ENCODE measurements at regions not wholly inside any gene's neighbourhood (a gene's known extent, or its start where the extent isn't known, plus 50 kb on each side); places are given as distances from the start of the nearest gene placed in this dataset.
A peak's percentile ranks its signal among the peaks of the same experiment; 100 is the strongest.

DNA sequence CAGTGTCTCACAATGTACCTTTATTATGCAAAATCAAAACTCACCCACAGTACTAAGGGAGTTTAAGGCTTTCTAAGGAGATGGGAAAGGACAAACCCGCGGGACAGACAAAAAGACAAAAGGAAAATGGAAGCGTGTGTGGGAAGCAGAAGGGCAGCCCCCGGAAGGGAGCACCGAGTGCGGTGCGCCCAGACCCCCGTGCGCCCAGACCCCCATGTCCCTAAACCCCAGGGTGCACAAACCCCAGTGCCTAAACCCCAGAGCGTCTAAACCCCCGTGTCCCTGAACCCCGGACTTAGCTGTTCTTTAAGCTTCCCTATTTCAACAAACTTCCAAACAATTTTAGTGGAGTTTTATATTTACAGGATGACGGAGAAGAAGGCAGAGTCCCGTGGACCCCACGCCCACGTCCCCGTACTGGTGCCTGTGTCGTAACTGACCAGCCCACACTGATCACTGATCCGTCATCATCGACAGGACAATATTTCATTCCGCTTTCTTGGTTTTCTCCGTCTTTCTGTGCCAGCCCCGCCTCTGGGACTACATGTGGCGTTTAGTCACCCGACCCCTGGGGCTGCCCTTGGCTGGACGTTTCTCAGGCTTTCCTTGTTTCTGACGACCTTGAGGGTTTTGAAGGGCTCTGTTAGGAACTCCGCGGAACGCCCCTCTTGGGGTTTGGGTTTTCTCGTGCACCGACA lies 76.9 kb downstream of the RTP5 start:
- Mint-ChIP-seq H3K27me3 (no peaks in the 10 kb centered on the region), H3K4me1 (ENCODE audit: low read depth in 2 of 2) (peaks cover 6 to 11% of the 10 kb centered on the region in 2 donors), H3K4me3 (no peak overlapping the region), H3K9me3 (no peaks in the 10 kb centered on the region), H3K36me3 (ENCODE audit: insufficient read depth) (peaks cover 2% of the 10 kb centered on the region), H3K27ac (peak overlapping the region in 1 of 2 donors; percentile 9)
- ATAC-seq (replicated peaks): no peak
- no peak for DNase-seq

DNA sequence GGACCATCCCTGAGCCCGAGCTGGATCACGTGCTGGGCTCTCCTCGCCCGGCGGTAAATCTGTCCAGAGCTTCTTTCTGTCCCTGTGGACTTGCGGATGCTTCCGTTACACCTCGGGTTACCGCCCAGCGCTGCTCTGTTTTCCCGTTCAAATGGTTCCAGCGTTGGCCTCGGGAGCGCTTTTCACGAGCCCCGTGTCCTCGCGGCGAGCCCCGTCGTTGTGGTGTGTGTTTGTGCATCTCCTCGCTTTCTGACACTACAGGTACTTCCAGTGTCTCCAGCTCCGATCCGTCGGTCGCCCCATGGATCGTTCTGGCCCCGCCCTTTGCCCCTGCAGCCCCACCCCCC lies 77.4 kb downstream of the RTP5 start:
- no peaks in the 10 kb centered on the region for H3K9me3 Mint-ChIP-seq
- H3K27me3 Mint-ChIP-seq: no peaks in the 10 kb centered on the region
- H3K27ac Mint-ChIP-seq: no peak overlapping the region
- no peak for ATAC-seq (replicated peaks)
- H3K4me1 Mint-ChIP-seq (ENCODE audit: low read depth in 2 of 2): peaks cover 6 to 11% of the 10 kb centered on the region in 2 donors
- peaks cover 2% of the 10 kb centered on the region for H3K36me3 Mint-ChIP-seq (ENCODE audit: insufficient read depth)
- DNase-seq: no peak
- no peak overlapping the region for H3K4me3 Mint-ChIP-seq

DNA sequence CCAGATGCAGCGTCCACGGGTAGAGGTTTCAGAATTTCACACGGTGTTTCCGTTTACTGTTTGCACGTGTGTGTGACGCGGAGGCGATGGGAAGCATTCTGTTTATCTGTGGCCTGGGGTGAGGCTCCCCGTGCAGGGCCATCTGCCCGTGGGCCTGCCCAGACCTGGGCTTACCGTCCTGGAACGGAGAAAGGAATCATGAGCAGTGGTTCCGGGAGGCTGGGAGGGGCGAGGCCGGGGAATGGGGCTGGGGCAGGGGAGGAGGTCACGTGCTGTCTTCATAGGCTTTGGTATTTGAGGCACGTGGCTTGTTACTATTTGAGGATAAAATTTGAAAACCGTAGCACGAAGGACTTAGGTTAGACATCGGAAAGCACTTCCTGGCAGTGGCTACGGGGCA lies 77.9 kb downstream of the RTP5 start:
- no peaks in the 10 kb centered on the region for H3K9me3 Mint-ChIP-seq

DNA sequence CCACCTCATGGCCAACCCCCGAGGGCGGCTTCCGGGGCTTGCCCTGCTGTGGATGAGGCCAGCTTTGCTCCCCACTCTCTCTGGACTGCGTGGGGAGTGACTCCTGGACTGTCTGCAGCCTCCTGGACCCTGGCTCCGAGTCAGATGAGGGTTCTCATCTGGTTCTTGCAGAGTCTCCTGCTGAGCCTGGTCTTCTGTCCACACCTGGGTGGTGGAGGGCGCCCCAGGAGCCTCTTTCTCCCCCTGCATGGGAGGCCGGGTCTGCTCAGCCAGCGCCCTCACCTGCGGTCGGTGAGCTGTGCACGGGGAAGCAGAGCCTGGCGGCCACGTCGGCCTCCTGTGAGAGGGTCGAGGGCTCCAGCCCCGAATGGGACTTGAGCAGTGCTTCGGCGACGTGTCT lies 78.3 kb downstream of the RTP5 start:
- H3K27ac Mint-ChIP-seq: no peak overlapping the region

More for the DNA sequence above, 77.9 kb downstream of the RTP5 start:
- Mint-ChIP-seq H3K4me3 (no peak overlapping the region), H3K4me1 (ENCODE audit: low read depth in 2 of 2) (peaks cover 6 to 9% of the 10 kb centered on the region in 2 donors), H3K27me3 (no peaks in the 10 kb centered on the region), H3K27ac (no peak overlapping the region), H3K36me3 (ENCODE audit: insufficient read depth) (peaks cover 2% of the 10 kb centered on the region)
- no peak for DNase-seq
- no peak for ATAC-seq (replicated peaks)

DNA sequence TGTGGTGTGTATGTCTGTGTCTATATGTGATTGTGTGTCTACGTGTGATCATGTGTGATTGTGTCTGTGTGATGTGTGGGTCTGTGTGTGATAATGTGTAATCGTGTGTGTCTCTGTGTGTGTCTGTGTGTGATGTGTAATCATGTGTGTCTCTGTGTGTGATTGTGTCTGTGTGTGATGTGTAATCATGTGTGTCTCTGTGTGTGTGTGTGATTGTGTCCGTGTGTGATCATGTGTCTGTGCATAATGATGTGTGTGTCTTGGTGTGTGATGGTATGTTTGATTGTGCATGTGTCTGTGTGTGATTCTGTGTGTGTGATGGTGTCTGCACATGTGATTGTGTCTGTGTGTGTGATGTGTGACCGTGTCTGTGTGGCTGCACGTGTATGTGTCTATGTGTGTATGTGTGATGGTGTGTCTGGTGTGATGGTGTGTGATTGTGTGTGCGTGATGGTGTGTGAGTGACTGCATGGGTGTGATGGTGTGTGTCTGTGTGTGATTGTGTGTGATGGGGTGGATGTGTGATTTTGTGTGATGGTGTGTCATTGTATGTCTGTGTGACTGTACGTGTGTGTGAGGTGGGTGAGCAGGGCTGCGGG lies 78.9 kb downstream of the RTP5 start:
- Mint-ChIP-seq H3K27ac (no peak overlapping the region), H3K27me3 (no peaks in the 10 kb centered on the region), H3K36me3 (ENCODE audit: insufficient read depth) (peaks cover 2% of the 10 kb centered on the region), H3K4me3 (no peak overlapping the region), H3K4me1 (ENCODE audit: low read depth in 2 of 2) (peaks cover 6 to 9% of the 10 kb centered on the region in 2 donors), H3K9me3 (no peaks in the 10 kb centered on the region)
- ATAC-seq (replicated peaks) (no peak), DNase-seq (no peak)

More for the DNA sequence above, 78.3 kb downstream of the RTP5 start:
- H3K9me3 Mint-ChIP-seq: no peaks in the 10 kb centered on the region
- H3K27me3 Mint-ChIP-seq: no peaks in the 10 kb centered on the region
- ATAC-seq (replicated peaks) (no peak), DNase-seq (no peak)
- peaks cover 2% of the 10 kb centered on the region for H3K36me3 Mint-ChIP-seq (ENCODE audit: insufficient read depth)
- peaks cover 6 to 9% of the 10 kb centered on the region in 2 donors for H3K4me1 Mint-ChIP-seq (ENCODE audit: low read depth in 2 of 2)
- no peak overlapping the region for H3K4me3 Mint-ChIP-seq

DNA sequence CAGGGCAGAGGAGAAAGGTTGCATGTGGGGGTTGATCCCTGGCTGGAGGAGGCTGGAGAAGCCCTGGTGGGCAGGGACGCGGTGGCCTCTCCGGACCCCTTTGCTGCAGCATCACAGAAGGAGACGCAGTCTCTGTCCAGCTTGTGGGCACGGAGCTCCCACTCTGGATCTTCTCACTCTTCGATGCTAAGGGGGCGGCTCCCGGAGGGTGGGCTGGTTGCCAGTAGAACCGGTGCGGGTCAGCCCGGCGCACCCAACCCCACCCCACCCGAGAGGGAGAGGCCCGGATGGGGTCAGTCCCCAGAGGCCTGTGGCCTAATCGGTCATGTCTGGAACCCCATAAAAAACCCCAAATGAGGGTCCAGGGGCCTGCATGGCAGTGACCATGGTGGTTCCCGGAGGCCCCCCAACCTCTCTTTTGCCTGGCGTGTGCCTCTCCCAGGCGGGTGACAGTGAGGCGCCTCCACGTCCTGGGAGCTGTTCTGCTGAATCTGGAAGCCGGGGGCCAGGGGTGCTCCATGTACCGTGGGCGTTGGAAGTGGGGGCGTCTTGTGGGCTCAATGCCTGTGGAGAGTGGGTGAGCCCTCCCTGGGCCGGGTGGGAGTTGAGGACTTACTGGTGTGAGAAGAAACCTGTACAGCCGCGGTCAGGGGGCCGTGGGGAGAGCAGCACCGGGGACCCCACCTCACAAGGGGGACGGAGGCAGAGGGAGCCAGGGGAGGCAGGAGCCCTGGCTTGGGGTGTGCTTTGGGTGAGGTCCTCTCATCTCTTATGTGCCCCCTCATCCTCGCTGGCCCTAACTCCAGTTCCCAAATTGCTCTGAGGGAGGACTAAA lies 79.6 kb downstream of the RTP5 start:
- Mint-ChIP-seq H3K27me3 (no peaks in the 10 kb centered on the region), H3K9me3 (no peaks in the 10 kb centered on the region), H3K27ac (no peak overlapping the region), H3K4me3 (no peak overlapping the region), H3K4me1 (ENCODE audit: low read depth in 2 of 2) (peaks cover 6 to 9% of the 10 kb centered on the region in 2 donors), H3K36me3 (ENCODE audit: insufficient read depth) (peaks cover 2% of the 10 kb centered on the region)
- ATAC-seq (replicated peaks) (no peak), DNase-seq (no peak)

DNA sequence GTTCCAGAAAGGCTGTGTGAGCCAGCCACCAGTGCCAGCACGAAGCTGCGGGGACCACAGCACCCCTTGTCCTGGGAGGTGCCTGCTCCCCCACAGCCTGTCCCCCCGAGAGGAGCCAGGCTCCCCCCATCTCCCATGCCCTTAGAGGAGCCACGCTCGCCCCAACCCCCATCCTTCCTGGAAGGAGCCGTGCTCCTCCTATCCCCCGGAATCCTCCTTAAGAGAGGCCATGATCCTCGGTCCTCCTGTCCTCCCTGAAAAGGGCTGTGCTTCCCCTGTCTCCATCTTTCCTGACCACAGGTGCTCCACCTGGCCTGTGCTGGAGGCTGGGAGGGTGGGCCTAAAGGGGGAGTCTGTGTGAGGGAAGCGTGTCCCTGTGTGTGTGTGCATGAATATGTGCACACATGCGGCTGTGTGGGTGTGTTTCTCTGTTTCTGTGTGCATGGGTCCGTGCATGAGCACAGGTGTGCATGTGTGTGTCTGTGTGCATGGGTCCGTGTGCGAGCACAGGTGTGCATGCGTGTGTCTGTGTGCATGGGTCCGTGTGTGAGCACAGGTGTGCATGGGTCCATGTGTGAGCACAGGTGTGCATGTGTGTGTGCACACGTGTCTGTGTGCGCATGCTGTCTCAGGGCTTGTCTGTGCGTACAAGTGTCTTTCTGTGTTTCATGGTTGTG lies 80.3 kb downstream of the RTP5 start:
- H3K9me3 Mint-ChIP-seq: no peaks in the 10 kb centered on the region
- peaks cover 2% of the 10 kb centered on the region for H3K36me3 Mint-ChIP-seq (ENCODE audit: insufficient read depth)
- H3K4me1 Mint-ChIP-seq (ENCODE audit: low read depth in 2 of 2): peaks cover 6 to 9% of the 10 kb centered on the region in 2 donors
- ATAC-seq (replicated peaks): no peak
- H3K27ac Mint-ChIP-seq: no peak overlapping the region
- no peak for DNase-seq
- H3K27me3 Mint-ChIP-seq: no peaks in the 10 kb centered on the region
- no peak overlapping the region for H3K4me3 Mint-ChIP-seq

DNA sequence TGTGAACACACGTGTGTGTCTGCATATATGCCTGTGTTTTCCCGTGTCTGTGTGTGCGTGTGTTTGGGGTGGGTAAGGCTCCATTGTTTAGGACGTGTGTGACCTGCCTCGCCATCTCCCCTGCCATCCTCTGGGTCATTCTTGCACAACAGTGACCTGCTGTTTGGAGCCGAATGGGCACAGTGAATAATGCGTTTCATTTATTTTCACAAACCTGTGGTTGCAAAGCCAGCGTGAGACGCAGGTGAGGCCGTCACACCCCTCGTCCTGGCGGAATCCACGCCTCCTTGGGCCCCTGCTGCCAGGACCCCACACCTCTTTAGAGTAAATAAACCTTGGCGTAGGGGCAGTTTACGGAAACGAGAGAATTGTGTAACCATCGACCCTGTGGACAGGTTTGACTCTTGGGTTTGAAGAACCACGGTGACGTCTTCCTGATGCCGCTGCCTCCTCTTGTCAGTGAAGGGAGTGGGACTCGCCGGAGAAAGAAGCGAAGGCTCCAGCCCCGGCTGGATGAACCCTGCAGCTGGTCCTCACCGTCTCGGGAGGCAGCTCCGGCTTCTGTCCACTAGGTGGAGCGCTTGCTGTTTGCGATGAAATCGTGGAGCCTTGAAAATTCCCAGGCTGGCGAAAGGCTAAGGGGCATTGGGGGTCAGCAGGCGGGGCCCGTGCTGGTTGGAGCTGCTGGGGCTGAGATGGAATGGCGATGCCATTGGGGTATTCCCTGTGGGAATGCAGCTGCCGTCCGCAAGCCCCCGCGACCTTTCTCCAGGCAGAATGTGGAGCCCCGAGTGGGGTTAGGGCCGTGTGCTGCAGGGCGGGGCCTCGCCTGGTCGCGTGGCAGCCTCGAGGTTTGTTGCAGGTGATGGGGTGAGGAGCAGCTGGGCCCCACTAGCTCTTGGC lies 81.1 kb downstream of the RTP5 start:
- Mint-ChIP-seq H3K36me3 (ENCODE audit: insufficient read depth) (peaks cover 2% of the 10 kb centered on the region), H3K27ac (no peak overlapping the region), H3K4me3 (no peak overlapping the region), H3K9me3 (no peaks in the 10 kb centered on the region), H3K4me1 (ENCODE audit: low read depth in 2 of 2) (peaks cover 6 to 7% of the 10 kb centered on the region in 2 donors), H3K27me3 (no peaks in the 10 kb centered on the region)
- peak; percentile 40 for ATAC-seq (replicated peaks)
- DNase-seq: peak; percentile 54 to 60 (median 56)

DNA sequence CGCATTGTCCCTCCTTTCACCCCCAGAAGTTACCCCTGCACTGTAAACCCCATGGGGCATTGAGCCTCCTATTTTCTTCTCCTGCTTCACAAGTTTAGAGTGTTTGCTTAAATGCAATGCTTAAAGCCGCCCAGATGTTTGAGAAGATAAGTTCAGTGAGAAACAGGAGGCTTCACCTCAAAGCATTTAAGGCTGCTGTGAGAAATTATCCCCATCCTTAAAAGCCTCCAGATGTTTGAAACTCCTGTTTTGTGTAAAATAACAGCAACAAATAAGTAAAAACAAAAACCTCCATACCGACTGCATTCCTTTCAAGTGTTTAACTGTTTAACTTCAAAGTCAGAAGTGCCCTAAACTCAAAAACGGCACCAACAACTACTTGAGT lies 81.8 kb downstream of the RTP5 start:
- H3K36me3 Mint-ChIP-seq (ENCODE audit: insufficient read depth): peaks cover 2% of the 10 kb centered on the region
- H3K9me3 Mint-ChIP-seq: no peaks in the 10 kb centered on the region
- peaks cover 6 to 7% of the 10 kb centered on the region in 2 donors for H3K4me1 Mint-ChIP-seq (ENCODE audit: low read depth in 2 of 2)
- H3K27ac Mint-ChIP-seq: no peak overlapping the region
- DNase-seq: no peak
- ATAC-seq (replicated peaks): no peak
- H3K27me3 Mint-ChIP-seq: no peaks in the 10 kb centered on the region
- no peak overlapping the region for H3K4me3 Mint-ChIP-seq

DNA sequence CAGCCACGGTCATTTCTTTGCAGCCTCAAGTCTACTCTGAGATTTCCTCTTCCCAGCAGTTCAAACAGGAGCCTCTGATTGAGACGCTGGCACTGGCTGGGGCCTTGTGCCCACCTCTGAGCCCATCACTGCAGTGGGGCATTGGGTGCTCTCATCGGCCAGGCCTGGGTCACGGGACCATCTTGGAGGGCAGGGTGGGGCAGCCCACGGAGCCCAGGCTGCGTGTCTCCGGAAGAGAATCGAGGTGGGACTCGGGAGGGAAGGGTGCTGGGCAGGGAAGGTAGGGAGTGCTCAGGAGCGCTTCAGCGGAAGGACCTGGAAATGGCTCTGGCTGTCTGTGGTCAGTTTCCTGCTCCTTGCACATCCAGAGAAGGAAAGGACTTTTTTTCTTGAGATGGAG lies 82.4 kb downstream of the RTP5 start:
- Mint-ChIP-seq H3K27me3 (no peaks in the 10 kb centered on the region), H3K9me3 (no peaks in the 10 kb centered on the region), H3K4me3 (no peak overlapping the region), H3K4me1 (ENCODE audit: low read depth in 2 of 2) (peaks cover 6 to 9% of the 10 kb centered on the region in 2 donors), H3K27ac (no peak overlapping the region), H3K36me3 (ENCODE audit: insufficient read depth) (peaks cover 2% of the 10 kb centered on the region)
- DNase-seq (no peak), ATAC-seq (replicated peaks) (no peak)

DNA sequence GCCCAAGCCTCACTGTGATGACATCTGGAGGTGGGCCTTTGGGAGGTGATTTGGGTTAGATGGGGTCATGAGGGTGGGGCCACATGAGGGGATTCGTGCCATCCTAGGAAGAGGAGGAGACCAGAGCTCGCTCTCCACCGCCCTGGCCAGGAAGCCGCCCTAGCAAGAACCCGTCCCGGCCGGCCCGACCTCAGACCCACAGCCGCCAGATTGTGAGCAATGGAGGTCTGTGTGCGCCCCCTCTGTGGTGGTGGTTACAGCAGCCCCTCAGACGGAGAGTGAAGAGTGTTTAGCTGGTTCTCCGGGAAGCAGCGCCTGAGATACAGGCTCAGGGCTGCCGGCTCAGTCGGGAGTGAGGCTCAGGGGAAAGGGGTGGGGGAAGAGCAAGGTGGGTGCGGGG lies 83.3 kb downstream of the RTP5 start:
- ATAC-seq (replicated peaks) (no peak), DNase-seq (no peak)
- Mint-ChIP-seq H3K4me3 (no peak overlapping the region), H3K9me3 (no peaks in the 10 kb centered on the region), H3K27me3 (no peaks in the 10 kb centered on the region), H3K4me1 (ENCODE audit: low read depth in 2 of 2) (peaks cover 6 to 9% of the 10 kb centered on the region in 2 donors), H3K27ac (no peak overlapping the region), H3K36me3 (ENCODE audit: insufficient read depth) (peaks cover 2% of the 10 kb centered on the region)

DNA sequence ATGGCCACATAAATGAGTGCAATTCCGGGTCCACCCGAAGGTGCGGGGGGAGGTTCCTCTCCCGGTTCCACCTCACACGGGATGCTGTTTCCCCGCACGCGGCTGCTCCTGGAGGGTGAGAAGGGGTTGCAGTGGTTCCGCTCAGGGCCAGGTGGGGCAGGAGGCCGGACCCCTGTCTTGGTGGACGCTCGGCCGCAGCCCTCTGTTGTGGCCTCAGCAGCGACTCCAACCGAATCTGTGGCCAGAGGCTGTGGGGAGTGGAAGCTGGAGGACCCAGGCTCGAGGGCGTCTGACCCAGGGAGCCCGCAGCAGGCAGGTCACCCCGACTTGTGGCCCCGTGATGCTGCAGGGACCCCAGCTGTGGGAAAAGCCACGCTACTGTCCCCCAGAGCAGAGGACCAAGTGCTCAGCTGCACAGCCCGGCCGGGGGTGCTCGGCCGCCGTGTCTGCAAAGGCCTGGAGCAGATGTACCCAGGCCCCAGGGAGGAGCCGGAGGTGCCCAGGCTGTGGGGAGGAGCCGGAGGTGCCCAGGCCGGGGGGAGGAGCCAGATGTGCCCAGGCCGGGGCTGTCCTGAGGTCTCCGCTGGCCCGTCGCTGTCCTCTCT lies 83.9 kb downstream of the RTP5 start:
- DNase-seq (no peak), ATAC-seq (replicated peaks) (no peak)
- Mint-ChIP-seq H3K4me3 (no peak overlapping the region), H3K36me3 (ENCODE audit: insufficient read depth) (peaks cover 2% of the 10 kb centered on the region), H3K9me3 (no peaks in the 10 kb centered on the region), H3K27me3 (no peaks in the 10 kb centered on the region), H3K4me1 (ENCODE audit: low read depth in 2 of 2) (peaks cover 3 to 6% of the 10 kb centered on the region in 2 donors), H3K27ac (no peak overlapping the region)
